ENCODE measurements at regions not wholly inside any gene's neighbourhood (a gene's known extent, or its start where the extent isn't known, plus 50 kb on each side); places are given as distances from the start of the nearest gene placed in this dataset.
A peak's percentile ranks its signal among the peaks of the same experiment; 100 is the strongest.

DNA sequence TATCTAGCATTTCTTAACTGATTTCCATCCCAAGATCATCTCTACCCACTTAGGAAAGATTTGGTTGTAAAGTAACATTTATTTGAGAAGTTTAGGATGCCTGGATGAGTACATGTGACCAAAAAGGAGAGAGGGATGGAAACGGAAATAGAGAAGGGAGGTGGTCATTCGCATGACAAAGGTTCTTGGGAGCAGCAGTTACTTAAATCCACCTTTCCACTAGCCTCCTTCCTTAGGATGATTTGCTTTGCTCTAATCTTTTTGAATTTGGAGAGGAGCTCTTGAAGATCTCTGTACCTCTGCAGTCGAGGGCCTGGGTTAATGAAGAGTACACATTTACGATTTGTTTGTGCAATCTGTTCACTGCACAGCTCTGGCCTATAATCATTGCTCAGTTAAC lies 623.5 kb downstream of the EPHA4 start:
- DNase-seq, result no peak

DNA sequence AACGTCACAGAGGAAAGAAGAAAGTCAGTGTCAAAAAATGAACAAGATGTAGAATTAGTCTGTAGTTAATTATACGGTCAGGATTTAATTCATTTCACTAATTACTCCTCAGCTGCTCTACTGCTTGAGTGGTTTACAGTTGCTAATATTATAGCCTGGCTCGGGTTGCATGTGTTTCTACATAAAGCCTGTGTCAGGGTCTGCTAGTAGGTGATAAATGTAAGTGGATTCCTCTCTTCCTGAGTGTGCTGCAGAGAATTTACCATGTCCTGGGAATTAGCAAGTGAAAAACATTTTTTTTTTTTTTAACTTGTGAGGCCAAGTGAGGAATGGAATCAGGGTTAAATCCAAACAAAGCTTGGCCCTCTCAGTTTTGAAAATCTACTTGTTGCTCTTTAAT lies 622.6 kb downstream of the EPHA4 start:
- DNase-seq, result no peak

DNA sequence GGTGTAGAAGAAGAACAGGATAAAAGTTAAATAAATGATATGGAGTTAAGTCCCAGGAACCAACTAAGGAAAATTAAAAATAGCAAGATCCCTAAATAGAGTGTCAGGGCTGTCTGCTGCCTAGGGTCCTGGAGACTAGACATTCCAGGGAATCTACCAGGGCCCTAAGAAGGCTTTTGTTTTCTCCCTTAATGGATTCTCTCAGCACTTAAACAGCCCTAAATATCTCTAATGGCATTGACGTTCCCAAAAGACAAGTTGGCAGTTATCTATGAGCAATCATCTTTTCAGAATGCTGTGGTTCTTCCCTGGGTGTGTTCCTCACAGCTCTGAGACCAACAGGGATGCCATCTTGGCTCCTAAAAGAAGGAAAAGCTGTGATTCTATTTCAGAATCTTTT lies 616.3 kb downstream of the EPHA4 start:
- DNase-seq, result no peak

DNA sequence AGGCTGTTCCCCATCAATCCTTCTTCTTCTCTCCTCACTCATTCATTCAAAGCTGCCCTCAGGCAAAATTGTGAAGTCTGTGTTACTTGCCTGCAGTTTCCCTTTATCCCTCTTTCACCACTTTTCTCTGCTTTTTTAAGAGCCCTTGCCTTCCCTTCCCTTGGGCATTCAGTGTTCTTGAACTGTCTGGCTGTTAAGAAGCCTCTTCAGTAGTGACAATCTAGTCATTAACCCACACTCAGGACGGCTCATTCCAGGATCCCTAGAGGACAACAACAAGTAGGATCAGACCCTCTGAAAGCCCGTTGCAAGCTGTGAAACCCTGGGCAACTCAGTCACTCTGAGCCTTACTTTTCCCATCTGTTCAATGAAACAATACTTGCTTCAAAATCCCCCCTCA lies 615.7 kb downstream of the EPHA4 start:
- no peak for DNase-seq

DNA sequence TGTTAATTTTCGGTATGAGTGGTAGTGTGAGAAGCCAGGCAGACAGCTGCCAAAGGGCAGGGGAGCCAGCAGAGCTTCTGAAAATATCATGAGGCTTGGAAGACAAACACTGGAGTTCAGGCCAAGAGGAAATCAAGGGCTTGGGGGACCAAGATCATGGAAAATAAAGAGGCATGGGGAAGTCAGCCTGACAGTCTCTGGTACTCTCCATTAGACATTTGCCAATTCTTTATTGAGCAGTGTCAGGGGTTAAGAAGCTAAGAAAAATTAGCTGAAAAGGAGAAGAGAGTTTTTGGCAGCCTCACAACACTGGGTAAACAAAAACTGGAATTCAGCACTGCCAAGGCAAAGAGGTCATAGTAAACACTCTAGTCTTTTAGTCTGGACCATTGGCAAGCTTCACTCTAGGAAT lies 612.7 kb downstream of the EPHA4 start:
- DNase-seq, result peak in 18 of 56 donors; percentile 0 to 45 (median 8)

DNA sequence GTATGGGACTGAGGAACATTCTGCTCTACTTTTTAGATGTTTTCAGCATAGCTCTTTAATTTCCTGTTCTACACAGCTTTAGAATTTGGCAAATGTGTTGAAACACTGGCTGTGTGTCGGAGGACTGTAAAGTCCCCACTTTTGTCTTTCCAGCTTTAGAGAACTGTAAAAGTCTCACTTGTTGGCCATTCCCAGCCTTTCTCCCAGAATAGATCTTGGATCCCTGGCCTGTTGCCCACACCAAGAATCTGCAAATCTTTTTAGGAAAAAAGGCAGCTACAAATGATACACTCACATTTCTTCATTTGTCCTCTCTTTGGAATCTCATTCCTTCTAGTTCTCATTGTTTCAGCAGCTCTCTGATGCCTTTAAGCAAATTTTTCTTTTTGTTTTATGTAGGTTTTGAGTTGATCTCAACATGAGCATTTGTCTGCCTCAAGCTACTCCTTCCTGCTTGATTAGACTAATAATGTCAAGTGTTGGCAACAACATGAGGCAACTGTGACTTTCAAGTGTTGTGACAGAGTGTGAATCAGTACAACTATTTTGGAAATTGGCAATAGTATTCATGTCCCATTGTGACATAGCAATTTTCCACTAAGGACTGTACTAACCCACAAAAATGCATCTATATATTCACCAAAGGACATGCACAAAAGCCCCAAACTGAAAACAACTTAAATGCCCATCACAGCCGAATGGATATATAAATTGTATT lies 610.8 kb downstream of the EPHA4 start:
- DNase-seq, result no peak

DNA sequence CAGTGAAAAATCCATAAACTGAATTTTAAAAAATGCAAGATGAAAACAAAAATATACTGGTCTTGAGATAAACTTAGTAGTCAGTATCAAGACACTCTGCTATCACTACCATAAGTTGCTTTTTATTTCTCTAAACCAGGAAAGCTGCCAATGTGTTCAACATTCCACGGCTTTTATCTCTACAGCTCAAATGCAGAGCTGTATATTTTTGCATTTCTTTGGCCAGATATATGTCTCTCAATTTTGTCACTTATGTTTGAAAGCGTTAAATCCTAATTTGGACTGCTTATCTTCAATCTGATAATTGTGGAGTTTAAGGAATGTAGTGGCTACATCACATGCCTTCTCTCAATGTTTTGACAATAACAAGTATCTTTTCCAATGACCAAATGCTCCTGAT lies 609.5 kb downstream of the EPHA4 start:
- no peak for DNase-seq

DNA sequence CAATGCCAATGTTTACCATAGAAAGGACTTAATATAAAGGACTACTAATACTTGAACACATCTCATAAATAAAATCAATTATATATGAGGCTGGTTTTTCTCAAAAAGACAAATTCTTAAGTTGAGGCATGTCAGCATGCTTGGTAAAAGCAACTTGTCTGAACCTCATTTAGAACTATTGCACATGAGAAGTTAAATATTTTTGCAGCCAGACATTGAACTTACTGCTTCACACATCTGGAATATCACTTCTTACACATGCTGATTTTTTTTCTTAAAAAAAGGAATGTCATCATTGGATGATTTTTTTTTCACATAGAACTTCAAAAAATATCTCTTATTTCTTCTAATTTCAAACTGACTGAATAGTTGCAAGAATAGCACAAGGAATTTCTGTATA lies 609.0 kb downstream of the EPHA4 start:
- no peak for DNase-seq

DNA sequence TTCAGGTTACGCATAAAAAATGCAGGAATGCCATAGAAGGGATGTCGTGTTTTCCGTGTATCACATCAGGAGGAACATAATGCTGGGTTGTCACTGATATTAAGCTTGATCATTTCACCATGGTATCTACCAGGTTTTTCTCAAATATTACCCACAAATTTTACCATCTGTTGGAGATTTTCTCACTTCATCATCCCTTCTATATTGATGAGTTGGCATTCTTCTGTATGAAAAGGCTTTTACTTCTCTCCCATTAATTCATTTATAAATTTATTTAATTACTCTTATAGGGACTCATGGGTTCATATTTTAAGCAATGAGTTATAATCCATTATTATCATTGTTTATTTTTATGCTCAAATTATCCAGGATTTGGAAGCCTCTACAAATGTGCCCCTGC lies 608.2 kb downstream of the EPHA4 start:
- DNase-seq, result no peak

DNA sequence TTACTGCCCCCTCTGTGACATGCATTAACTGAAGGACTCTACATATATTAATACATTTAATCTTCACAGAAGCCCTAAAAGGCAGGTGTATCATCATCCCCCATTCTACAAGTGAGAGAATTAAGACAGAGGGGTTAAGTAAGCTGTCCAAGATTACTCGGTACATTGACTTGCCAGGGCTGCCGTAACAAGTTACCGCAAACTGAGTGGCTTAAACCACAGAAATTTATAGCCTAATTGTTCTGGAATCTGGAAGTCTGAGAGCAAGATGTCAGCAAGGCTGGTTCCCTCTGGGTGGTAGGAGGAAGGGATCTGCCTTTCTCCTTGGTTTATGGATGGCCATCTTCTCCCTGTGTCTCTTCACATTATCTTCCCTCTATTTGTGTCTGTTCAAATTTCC lies 605.5 kb downstream of the EPHA4 start:
- DNase-seq, result no peak

DNA sequence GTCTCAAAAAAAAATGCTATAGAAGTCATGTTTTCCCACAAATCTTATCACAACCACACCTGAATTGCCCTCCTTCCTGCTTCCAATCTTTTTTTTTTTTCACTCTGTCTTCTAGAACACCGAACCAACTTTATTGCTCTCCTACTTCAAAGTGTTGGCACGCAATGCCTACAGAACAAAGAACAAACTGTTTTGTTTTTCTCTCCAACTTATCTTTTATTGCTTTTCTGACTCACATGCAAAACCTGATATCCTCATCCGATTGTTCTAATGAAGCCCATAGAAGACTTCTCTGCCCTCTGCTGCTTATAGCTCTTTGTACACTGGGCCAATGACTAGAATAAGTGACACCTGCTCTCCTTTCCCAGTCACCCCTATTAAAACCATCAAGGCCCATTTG lies 602.8 kb downstream of the EPHA4 start:
- DNase-seq, result no peak

DNA sequence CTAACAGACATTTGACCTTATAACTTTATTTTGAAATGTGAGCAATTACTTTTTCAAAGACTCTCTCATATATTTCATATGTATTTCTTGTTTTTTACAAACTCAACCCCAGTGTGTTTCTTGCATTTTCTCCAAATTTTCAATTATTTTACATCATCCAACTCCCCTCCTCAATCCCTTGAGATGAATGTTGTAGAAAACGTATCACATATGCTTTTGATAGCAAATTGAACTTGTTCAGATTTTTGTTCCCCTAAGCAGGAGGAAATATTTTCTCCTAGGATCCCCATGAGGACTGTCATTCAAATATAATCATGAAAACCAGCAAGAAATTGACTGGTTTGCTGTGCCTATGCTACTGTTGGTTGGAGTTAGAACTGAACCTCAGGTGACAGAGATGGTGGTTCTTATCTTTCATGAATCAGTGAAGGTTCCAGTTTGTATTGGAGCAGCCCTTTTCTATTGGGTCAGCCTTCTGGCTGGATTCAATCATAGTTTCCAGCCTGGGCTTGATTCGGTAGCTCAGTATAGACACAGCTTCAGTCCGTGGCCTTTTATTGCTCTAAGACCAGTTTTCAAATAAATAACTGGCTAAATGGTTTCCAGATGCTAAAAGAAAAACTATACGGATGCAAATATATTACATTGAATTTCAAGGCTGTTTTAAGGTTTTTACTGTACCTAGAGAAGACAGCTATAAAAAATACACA lies 591.0 kb downstream of the EPHA4 start:
- no peak for DNase-seq

DNA sequence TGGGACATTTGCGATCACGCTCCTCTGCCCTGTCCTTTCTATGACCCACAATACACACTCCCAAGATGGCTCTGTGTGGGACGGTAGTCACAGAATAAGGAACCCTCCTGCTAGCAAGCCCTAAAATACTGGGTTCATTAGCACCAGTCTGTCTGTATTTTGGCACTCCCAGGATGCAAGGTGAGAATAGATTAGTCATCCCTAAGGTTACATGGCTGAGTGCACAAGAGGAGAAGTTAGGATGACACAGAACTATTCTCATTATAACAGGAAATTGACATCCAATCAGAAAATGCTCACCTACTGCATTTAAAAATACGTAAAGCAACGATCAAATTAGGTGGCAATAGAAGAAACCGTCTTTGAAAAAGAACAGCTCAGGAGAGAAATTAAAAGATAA lies 590.2 kb downstream of the EPHA4 start:
- no peak for DNase-seq

DNA sequence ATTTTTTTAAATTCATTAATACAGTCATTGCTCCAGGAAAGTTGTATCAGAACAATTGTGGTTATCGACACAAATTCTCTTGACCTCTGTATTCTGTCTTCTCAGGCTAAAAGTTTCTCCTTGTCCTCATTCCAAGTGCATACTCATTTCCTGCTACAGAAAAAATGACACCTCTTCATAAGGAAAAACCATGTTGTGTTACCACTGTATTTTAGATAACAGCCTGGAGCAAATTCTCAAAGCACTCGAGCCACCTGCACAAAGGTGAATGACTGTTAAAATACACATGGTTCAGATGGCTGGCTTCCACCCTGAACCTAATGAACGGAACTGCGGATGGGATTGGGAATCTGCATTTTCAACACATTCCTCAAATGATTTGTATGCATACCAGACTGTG lies 586.5 kb downstream of the EPHA4 start:
- no peak for DNase-seq

DNA sequence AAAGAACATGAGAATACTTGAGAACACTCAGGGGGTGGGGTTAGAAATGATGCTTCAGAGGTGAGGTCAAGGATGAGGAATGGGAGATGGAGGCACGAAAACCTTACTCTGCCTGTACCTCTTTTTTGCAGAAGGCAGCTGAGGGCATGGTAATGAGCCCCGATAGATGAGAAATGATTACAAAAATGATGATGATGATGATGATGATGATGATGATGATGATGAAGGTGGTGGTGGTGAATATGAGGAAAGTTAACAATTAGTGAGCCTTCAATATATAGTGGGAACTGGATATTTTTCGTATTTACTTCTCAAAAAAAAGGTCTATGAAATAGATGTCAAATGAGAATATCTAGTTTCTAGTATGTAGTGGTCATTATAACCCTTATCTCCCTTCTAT lies 584.3 kb downstream of the EPHA4 start:
- DNase-seq, result no peak

DNA sequence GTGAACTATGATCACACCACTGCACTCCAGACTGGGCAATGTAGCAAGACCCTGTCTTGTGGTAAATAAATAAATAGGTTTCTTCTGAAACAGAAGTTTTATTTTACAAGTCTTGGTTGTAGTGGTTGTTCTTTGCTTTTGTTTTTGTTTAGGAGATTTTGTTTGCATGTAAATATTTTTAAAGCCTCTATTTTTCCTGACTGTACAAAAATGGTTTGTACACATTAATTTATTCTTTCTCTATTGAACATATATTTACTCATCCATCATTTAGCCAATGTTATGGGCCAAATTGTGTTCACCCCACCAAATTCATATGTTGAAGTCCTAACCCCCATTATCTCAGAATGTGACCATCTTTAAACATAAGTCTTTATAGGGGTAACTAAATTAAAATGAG lies 580.1 kb downstream of the EPHA4 start:
- no peak for DNase-seq

DNA sequence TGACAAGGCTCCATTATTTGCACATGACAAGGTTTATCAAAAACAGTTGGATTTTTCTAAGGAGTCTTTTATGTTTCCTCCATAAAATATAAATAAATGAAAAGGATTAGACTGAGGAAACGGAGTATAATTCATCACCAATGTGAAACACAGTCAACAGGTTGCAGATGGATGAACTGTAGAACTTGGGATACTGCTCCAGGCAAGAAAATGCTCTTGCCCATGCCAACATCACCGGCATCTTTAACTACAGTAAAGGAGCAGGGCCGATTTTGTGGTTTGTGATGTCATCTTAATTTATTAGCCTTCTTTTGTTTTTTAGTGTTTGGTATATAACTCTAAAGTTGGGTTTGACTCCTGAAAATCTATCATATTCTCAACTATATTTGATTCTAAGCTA lies 577.3 kb downstream of the EPHA4 start:
- DNase-seq, result no peak

DNA sequence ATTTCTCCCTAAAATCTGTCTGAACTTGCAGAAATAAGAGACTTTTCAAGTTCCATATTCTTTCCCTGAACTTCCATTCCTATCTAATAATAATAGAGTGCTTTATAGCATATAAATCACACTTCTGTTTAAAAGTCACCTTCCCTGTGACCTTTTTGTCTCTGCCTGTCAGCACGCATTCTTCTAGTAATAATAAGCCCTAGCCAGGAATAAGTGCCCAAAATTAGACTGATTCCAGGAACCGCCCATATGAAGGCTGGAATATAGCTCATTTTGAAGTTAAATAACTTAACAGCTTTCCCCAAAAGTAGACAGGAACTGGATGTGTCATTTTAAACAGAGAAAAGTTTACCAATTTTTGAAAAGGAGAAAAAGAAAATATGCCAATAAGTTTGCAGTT lies 576.5 kb downstream of the EPHA4 start:
- no peak for DNase-seq

DNA sequence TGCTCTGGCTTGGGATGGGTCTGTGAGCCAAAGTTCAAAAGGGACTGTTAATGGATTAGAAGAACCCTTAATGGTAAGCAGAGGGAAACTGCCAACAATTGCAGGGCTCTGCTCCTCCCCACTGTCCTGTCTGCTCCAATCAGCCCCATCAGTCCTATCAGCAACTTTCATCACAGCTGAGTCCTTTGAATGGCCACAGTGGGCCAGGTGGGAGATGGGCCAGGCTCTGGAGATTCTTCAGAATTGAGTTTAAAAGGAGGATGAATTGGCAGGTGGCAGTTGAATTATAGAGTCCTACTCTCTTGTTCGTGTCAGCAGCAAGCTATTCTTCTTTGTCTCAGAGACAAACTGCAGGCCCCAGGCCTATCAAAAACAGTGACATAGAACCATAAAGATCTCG lies 573.9 kb downstream of the EPHA4 start:
- DNase-seq, result no peak

DNA sequence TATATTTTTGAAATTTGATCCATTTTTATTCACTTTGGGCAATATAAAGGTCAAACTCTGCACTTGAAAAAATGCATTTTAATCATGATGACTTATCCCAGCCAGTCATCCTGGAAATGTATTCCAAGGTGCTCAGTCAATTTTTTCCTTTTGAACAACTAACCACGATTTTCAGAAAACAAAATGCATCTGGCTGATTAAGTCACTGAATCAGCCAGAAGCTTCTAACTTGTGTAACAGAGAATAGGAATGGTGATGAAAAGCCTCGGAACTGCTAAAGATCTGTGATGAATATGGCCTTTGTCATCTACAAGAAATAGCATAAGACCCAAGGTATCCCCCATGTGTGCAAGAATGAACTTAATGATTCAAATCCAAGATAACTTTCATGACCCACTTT lies 572.7 kb downstream of the EPHA4 start:
- no peak for DNase-seq

DNA sequence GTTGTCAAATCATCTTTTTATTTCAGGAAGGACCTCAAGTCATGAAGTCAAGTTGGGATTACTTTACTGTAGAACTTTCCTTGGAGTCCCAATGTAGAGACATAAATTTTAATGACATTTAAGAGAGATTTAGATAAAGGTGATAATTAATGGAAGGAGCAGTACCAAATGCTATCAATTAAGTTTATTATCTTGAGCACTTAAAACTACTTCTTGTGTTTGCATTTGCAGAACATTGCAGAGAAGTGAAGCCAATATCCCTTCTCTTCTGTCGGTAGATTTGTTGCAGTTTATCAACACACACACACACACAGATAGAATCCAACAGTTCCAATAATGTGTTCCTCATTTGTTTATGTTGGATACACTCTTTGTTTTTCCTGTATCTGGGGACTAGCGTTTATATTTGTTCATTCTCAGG lies 570.7 kb downstream of the EPHA4 start:
- DNase-seq, result no peak

DNA sequence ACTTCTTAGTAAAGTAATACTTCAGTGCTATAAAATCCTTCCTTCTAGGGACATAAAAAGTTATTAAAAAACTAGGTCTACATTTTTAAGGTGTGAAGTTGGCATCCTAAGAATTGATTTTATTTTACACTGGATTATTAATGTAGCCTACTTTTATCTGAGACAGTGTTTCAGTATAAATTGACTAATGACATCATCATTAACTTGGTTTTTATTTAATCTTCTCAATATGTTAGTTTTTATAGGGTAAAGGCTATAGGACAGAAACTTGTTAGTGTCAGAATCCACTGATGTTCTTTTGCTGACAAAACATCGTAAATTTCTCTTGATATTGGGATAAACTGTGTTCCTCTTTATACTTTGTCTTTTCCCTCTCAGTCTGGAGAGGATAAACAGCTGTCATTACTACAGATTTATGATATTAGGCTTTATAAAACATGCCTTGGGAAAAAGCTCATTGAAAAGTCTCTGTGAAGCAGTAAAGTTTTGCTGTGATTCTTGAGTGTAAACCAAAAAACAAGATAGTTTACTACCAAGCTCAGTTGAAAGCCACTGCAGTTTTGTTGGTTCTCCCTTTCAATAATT lies 569.9 kb downstream of the EPHA4 start:
- DNase-seq, result no peak

DNA sequence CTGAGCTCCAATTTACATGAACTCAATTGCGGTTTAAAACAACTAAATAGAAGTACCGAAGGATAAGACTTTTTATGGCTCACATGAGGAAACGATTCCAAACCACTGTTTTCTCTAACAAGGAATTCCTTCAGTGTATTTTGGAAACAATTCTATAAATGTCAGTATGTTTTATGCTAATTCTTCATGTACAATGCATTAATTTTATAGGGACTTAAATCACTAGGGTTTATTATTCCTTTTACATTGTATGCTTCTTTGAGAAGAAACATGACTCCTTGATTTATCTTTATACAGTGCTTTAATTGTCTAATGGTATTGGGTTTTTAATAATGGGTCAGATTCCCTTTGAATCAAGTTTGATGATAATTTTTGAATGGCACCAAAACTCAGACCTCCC lies 566.8 kb downstream of the EPHA4 start:
- DNase-seq, result no peak
